ENCODE measurements at regions not wholly inside any gene's neighbourhood (a gene's known extent, or its start where the extent isn't known, plus 50 kb on each side); places are given as distances from the start of the nearest gene placed in this dataset.

GRCh38 chr22:23392420-23393121 lies 187.5 kb downstream of the IGLL1 start:
- no peak for TF ChIP-seq GATA2 (IDR thresholded peaks at IDR 0.05; ENCODE audit: low read depth, low read length)
- TF ChIP-seq GATA3 (IDR thresholded peaks at IDR 0.05; ENCODE audit: low read depth, low read length), result no peak
